ENCODE measurements at regions not wholly inside any gene's neighbourhood (a gene's known extent, or its start where the extent isn't known, plus 50 kb on each side); places are given as distances from the start of the nearest gene placed in this dataset.

- H3F3A ChIP-seq (ENCODE audit: insufficient read depth): no peaks in the 10 kb centered on the region
- H4K20me1 ChIP-seq (ENCODE audit: insufficient read depth): no peaks in the 10 kb centered on the region
- no peak overlapping the region for H3K9ac ChIP-seq
- no peak overlapping the region for H3K27ac ChIP-seq
- DNase-seq: no peak
- no peaks in the 10 kb centered on the region for H3K79me2 ChIP-seq (ENCODE audit: insufficient read depth)
- no peaks in the 10 kb centered on the region for H3K9me3 ChIP-seq (ENCODE audit: low read depth)
- no peaks in the 10 kb centered on the region for H3K36me3 ChIP-seq (ENCODE audit: low read depth)
- WGBS, 2 experiments (ENCODE audit: low coverage in 1 of 2, low lambda C conversion rate in 2 of 2, missing lambda C conversion rate in 2 of 2): 13 to 19% methylated on average over 1 of the region's 1 CpG
- H2AFZ ChIP-seq: no peak overlapping the region
- in situ Hi-C loops (cut with MboI): no loop called here
- no peak overlapping the region for H3K4me3 ChIP-seq
- H3K4me2 ChIP-seq (ENCODE audit: unreplicated experiment): no peak overlapping the region
- H3K9me2 ChIP-seq (ENCODE audit: insufficient read depth): no peaks in the 10 kb centered on the region
- TF ChIP-seq EZH2phosphoT487 (IDR thresholded peaks at IDR 0.05; ENCODE audit: insufficient read depth, low read depth): no peak
- TF ChIP-seq EZH2 (IDR thresholded peaks at IDR 0.05; ENCODE audit: insufficient read depth, poor library complexity, severe bottlenecking): no peak
- H3K4me1 ChIP-seq (ENCODE audit: insufficient read depth): no peaks in the 10 kb centered on the region
- no peaks in the 10 kb centered on the region for H3K27me3 ChIP-seq (replicated peaks; ENCODE audit: insufficient read depth)
Observed at GRCh38 chr7:69180662-69181061, 417.6 kb upstream of the AUTS2 start.

- H3F3A ChIP-seq (ENCODE audit: insufficient read depth): no peaks in the 10 kb centered on the region
- no peak overlapping the region for H2AFZ ChIP-seq
- H3K36me3 ChIP-seq (ENCODE audit: low read depth): no peaks in the 10 kb centered on the region
- H3K4me1 ChIP-seq (ENCODE audit: insufficient read depth): no peaks in the 10 kb centered on the region
- 19 to 24% methylated on average over 6 of the region's 6 CpGs for WGBS, 2 experiments (ENCODE audit: low coverage in 1 of 2, low lambda C conversion rate in 2 of 2, missing lambda C conversion rate in 2 of 2)
- in situ Hi-C loops (cut with MboI): no loop called here
- no peaks in the 10 kb centered on the region for H3K79me2 ChIP-seq (ENCODE audit: insufficient read depth)
- no peak overlapping the region for H3K9ac ChIP-seq
- no peak for DNase-seq
- H3K9me2 ChIP-seq (ENCODE audit: insufficient read depth): no peaks in the 10 kb centered on the region
- no peak overlapping the region for H3K27ac ChIP-seq
- H3K27me3 ChIP-seq (replicated peaks; ENCODE audit: insufficient read depth): no peaks in the 10 kb centered on the region
- no peak overlapping the region for H3K4me2 ChIP-seq (ENCODE audit: unreplicated experiment)
- TF ChIP-seq EZH2phosphoT487 (IDR thresholded peaks at IDR 0.05; ENCODE audit: insufficient read depth, low read depth) (no peak), EZH2 (IDR thresholded peaks at IDR 0.05; ENCODE audit: insufficient read depth, poor library complexity, severe bottlenecking) (no peak)
- H4K20me1 ChIP-seq (ENCODE audit: insufficient read depth): no peaks in the 10 kb centered on the region
- H3K4me3 ChIP-seq: no peak overlapping the region
- H3K9me3 ChIP-seq (ENCODE audit: low read depth): no peaks in the 10 kb centered on the region
Observed at GRCh38 chr7:69182596-69183467, 415.4 kb upstream of the AUTS2 start.

GRCh38 chr7:69184339-69184738 lies 413.9 kb upstream of the AUTS2 start:
- no peaks in the 10 kb centered on the region for H3K9me2 ChIP-seq (ENCODE audit: insufficient read depth)
- no peak overlapping the region for H3K4me2 ChIP-seq (ENCODE audit: unreplicated experiment)
- no peak overlapping the region for H3K27ac ChIP-seq
- H3K9ac ChIP-seq: no peak overlapping the region
- WGBS, 2 experiments (ENCODE audit: low coverage in 1 of 2, low lambda C conversion rate in 2 of 2, missing lambda C conversion rate in 2 of 2): 38 to 45% methylated on average over 5 of the region's 5 CpGs
- H3F3A ChIP-seq (ENCODE audit: insufficient read depth): no peaks in the 10 kb centered on the region
- no peak overlapping the region for H2AFZ ChIP-seq
- no peak for DNase-seq
- H3K9me3 ChIP-seq (ENCODE audit: low read depth): no peaks in the 10 kb centered on the region
- no peaks in the 10 kb centered on the region for H3K36me3 ChIP-seq (ENCODE audit: low read depth)
- H3K27me3 ChIP-seq (replicated peaks; ENCODE audit: insufficient read depth): no peaks in the 10 kb centered on the region
- H3K4me1 ChIP-seq (ENCODE audit: insufficient read depth): no peaks in the 10 kb centered on the region
- H3K79me2 ChIP-seq (ENCODE audit: insufficient read depth): no peaks in the 10 kb centered on the region
- TF ChIP-seq EZH2phosphoT487 (IDR thresholded peaks at IDR 0.05; ENCODE audit: insufficient read depth, low read depth): no peak
- no peak for TF ChIP-seq EZH2 (IDR thresholded peaks at IDR 0.05; ENCODE audit: insufficient read depth, poor library complexity, severe bottlenecking)
- in situ Hi-C loops (cut with MboI): no loop called here
- H3K4me3 ChIP-seq: no peak overlapping the region
- no peaks in the 10 kb centered on the region for H4K20me1 ChIP-seq (ENCODE audit: insufficient read depth)

GRCh38 chr7:69185170-69185569 lies 413.1 kb upstream of the AUTS2 start:
- Histone ChIP-seq H3K36me3 (ENCODE audit: low read depth) (no peaks in the 10 kb centered on the region), H3K4me3 (no peak overlapping the region), H4K20me1 (ENCODE audit: insufficient read depth) (no peaks in the 10 kb centered on the region), H3K27ac (no peak overlapping the region), H3K9me2 (ENCODE audit: insufficient read depth) (no peaks in the 10 kb centered on the region), H3K4me1 (ENCODE audit: insufficient read depth) (no peaks in the 10 kb centered on the region), H3K79me2 (ENCODE audit: insufficient read depth) (no peaks in the 10 kb centered on the region), H3K4me2 (ENCODE audit: unreplicated experiment) (no peak overlapping the region), H3K9me3 (ENCODE audit: low read depth) (no peaks in the 10 kb centered on the region), H2AFZ (no peak overlapping the region), H3K9ac (no peak overlapping the region), H3F3A (ENCODE audit: insufficient read depth) (no peaks in the 10 kb centered on the region), H3K27me3 (replicated peaks; ENCODE audit: insufficient read depth) (no peaks in the 10 kb centered on the region)
- WGBS, 2 experiments (ENCODE audit: low coverage in 1 of 2, low lambda C conversion rate in 2 of 2, missing lambda C conversion rate in 2 of 2): 37 to 51% methylated on average over 3 to 5 of the region's 5 CpGs
- DNase-seq: no peak
- TF ChIP-seq EZH2phosphoT487 (IDR thresholded peaks at IDR 0.05; ENCODE audit: insufficient read depth, low read depth) (no peak), EZH2 (IDR thresholded peaks at IDR 0.05; ENCODE audit: insufficient read depth, poor library complexity, severe bottlenecking) (no peak)
- in situ Hi-C loops (cut with MboI): no loop called here

Data from GM23248 (cell line).